ENCODE measurements at regions not wholly inside any gene's neighbourhood (a gene's known extent, or its start where the extent isn't known, plus 50 kb on each side); places are given as distances from the start of the nearest gene placed in this dataset.

DNA sequence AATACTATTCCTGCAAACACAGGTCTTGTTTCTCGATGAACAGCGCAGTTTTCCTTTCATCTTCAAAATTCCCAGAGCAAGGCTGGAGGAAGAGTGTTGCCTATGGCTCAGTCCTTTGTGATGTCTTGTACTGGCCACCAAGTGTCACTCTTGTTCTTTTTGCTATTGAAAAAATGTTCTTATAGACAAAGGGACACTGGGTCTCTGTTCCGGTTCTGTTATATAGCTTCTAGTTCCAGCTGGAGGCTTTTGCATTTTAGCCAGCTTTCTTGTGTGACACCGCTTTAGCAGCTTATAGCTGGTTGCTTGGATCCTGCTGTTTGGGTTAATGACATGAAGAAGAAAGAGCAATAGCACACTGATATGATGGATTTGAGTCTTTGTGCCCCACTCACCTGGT, 343.7 kb upstream of the KCNN2 start:
- Histone ChIP-seq H4K8ac (ENCODE audit: low read depth in 2 of 2, low read length in 2 of 2) (no peak overlapping the region), H3K36me3 (ENCODE audit: control insufficient read depth, insufficient read depth, low read length) (no peaks in the 10 kb centered on the region), H2AFZ (replicated peaks; ENCODE audit: low read length, poor library complexity) (no peak overlapping the region), H3K9me3 (ENCODE audit: control insufficient read depth, insufficient read depth, low read length) (no peaks in the 10 kb centered on the region), H3K56ac (ENCODE audit: extremely low read depth, insufficient read depth, low read length) (no peak overlapping the region), H2AK5ac (ENCODE audit: low read depth, low read length) (no peak overlapping the region), H3K9me1 (ENCODE audit: insufficient read depth, low read length) (no peaks in the 10 kb centered on the region), H3K9ac (ENCODE audit: low read depth, low read length) (no peak overlapping the region), H3K18ac (ENCODE audit: low read depth, low read length) (no peak overlapping the region), H3K79me1 (ENCODE audit: low read depth in 1 of 2, low read length in 2 of 2) (no peaks in the 10 kb centered on the region), H2BK5ac (ENCODE audit: low read depth, low read length, poor library complexity, severe bottlenecking) (no peak overlapping the region), H3K4me2 (ENCODE audit: low read depth, low read length) (no peak overlapping the region), H2BK15ac (ENCODE audit: low read depth, low read length) (no peak overlapping the region), H2BK120ac (ENCODE audit: low read depth, low read length) (no peak overlapping the region), H4K91ac (ENCODE audit: insufficient read depth, low read depth, low read length) (no peak overlapping the region), H3K4me3 (ENCODE audit: insufficient read depth, low read depth, low read length) (no peak overlapping the region), H3K4ac (ENCODE audit: low read depth, low read length) (no peak overlapping the region), H3K27me3 (ENCODE audit: control insufficient read depth, insufficient read depth, low read length) (no peaks in the 10 kb centered on the region; the same call in 1 of the 2 replicates), H2BK20ac (ENCODE audit: low read depth, low read length) (no peak overlapping the region), H3K27ac (ENCODE audit: insufficient read depth, low read length) (no peak overlapping the region), H3K4me1 (ENCODE audit: control insufficient read depth, insufficient read depth, low read length) (no peaks in the 10 kb centered on the region), H4K5ac (ENCODE audit: low read depth, low read length) (no peak overlapping the region), H4K20me1 (ENCODE audit: insufficient read depth, low read length) (no peaks in the 10 kb centered on the region), H3K14ac (replicated peaks; ENCODE audit: low read depth, low read length) (no peak overlapping the region), H3K23ac (ENCODE audit: low read depth, low read length) (no peak overlapping the region), H2AK9ac (replicated peaks; ENCODE audit: low read depth, low read length, poor library complexity) (no peak overlapping the region)
- no CpG with 5 or more reads among the region's 4 CpGs for WGBS, 2 experiments (ENCODE audit: extremely low coverage in 2 of 2, insufficient read length in 1 of 2)
- CTCF ChIA-PET: interaction anchor here (0.5 to 0.6 kb wide), 2 partner anchors 37 to 88 kb away, joined by 5 to 8 read pairs; no protein-coding TSS in a partner anchor
- ATAC-seq (ENCODE audit: low read depth) (peak; percentile 35; the same call in 1 of the 2 replicates), DNase-seq (peak; percentile 1)
- intact Hi-C loops (cut with micrococcal nuclease) (loop anchor here (1.0 to 2.0 kb wide), 2 partner anchors 341 to 432 kb away; no protein-coding TSS in a partner anchor), dilution Hi-C loops (cut with HindIII; ENCODE audit: low sequenced_read_pairs, unreplicated experiment) (no loop called here), in situ Hi-C loops (cut with MboI; ENCODE audit: low sequenced_read_pairs) (no loop called here)
- POLR2A ChIA-PET (ENCODE audit: unreplicated experiment): no interaction called here
- peak; percentile 33; the same call in 1 of the 2 replicates for TF ChIP-seq SMC3 (IDR thresholded peaks at IDR 0.05; ENCODE audit: low read depth, low read length)
- TF ChIP-seq, protein P1, sequence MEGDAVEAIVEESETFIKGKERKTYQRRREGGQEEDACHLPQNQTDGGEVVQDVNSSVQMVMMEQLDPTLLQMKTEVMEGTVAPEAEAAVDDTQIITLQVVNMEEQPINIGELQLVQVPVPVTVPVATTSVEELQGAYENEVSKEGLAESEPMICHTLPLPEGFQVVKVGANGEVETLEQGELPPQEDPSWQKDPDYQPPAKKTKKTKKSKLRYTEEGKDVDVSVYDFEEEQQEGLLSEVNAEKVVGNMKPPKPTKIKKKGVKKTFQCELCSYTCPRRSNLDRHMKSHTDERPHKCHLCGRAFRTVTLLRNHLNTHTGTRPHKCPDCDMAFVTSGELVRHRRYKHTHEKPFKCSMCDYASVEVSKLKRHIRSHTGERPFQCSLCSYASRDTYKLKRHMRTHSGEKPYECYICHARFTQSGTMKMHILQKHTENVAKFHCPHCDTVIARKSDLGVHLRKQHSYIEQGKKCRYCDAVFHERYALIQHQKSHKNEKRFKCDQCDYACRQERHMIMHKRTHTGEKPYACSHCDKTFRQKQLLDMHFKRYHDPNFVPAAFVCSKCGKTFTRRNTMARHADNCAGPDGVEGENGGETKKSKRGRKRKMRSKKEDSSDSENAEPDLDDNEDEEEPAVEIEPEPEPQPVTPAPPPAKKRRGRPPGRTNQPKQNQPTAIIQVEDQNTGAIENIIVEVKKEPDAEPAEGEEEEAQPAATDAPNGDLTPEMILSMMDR (conservative IDR thresholded peaks at IDR 0.05; ENCODE audit: low read depth, low read length): peak; percentile 22; the same call in 1 of the 2 replicates
- no peak for TF ChIP-seq MAFK (IDR thresholded peaks at IDR 0.05; ENCODE audit: low read depth, low read length)
- no peak for TF ChIP-seq MXI1 (IDR thresholded peaks at IDR 0.05; ENCODE audit: borderline replicate concordance, low read depth, low read length)
- TF ChIP-seq RAD21 (IDR thresholded peaks at IDR 0.05; ENCODE audit: low read length): peak; percentile 44
- no TSS peak for BruUV-seq (replicated peaks)
